DND-41 (cell line): ENCODE measurements at regions not wholly inside any gene's neighbourhood (a gene's known extent, or its start where the extent isn't known, plus 50 kb on each side); places are given as distances from the start of the nearest gene placed in this dataset.

Source experiments
- ATAC-seq: fragments of 200-7000 bp; cut with Tn5 transposase; 3 replicates; pipeline ENCODE4 v1.9.1; 2021; ENCODE audit warnings: low read depth; ENCODE audit not compliant: insufficient read depth
- DNase-seq: peaks from one replicate; pipeline ENCODE4 v3.0.0-alpha.2; 2020
- H2AFZ ChIP-seq: 2 replicates; pipeline ENCODE4 v1.6.0; 2012; ENCODE audit warnings: low read depth, low read length
- H3K27ac ChIP-seq: 2 replicates; pipeline ENCODE4 v1.5.1; 2012; ENCODE audit warnings: low read length, inconsistent platforms
- H3K27me3 ChIP-seq: fragments of 200-600 bp; sonication (generic); 2 replicates; pipeline ENCODE4 v1.6.0; 2012; ENCODE audit warnings: low read length, mild to moderate bottlenecking, inconsistent platforms; ENCODE audit not compliant: insufficient read depth, poor library complexity
- H3K36me3 ChIP-seq: 2 replicates; pipeline ENCODE4 v1.5.1; 2012; ENCODE audit warnings: low read length, inconsistent platforms; ENCODE audit not compliant: insufficient read depth
- H3K4me1 ChIP-seq: 2 replicates; pipeline ENCODE4 v1.5.1; 2012; ENCODE audit warnings: mild to moderate bottlenecking, low read length; ENCODE audit not compliant: insufficient read depth
- H3K4me2 ChIP-seq: 2 replicates; pipeline ENCODE4 v1.6.0; 2012; ENCODE audit warnings: mild to moderate bottlenecking, moderate library complexity, low read length, inconsistent platforms; ENCODE audit not compliant: insufficient read depth
- H3K4me3 ChIP-seq, 2 experiments: fragments of 200-600 bp in 1 of 2; shearing (Covaris generic) in 1 of 2; 2 replicates each; pipeline ENCODE4 v1.5.1; 2012 to 2016; ENCODE audit warnings: inconsistent platforms in 2 of 2, low read length in 2 of 2, mild to moderate bottlenecking in 2 of 2, low read depth in 1 of 2, moderate library complexity in 1 of 2
- H3K79me2 ChIP-seq: 2 replicates; pipeline ENCODE4 v1.6.0; 2012; ENCODE audit warnings: low read length, inconsistent platforms; ENCODE audit not compliant: insufficient read depth
- H3K9ac ChIP-seq: 2 replicates; pipeline ENCODE4 v1.6.0; 2012; ENCODE audit warnings: low read depth, mild to moderate bottlenecking, inconsistent platforms, low read length, moderate library complexity
- H3K9me3 ChIP-seq: 2 replicates; pipeline ENCODE4 v1.5.1; 2012; ENCODE audit warnings: low read length, moderate library complexity, mild to moderate bottlenecking, inconsistent platforms; ENCODE audit not compliant: insufficient read depth, severe bottlenecking
- H4K20me1 ChIP-seq: 2 replicates; pipeline ENCODE4 v1.6.0; 2012; ENCODE audit warnings: low read length; ENCODE audit not compliant: insufficient read depth
- EZH2 ChIP-seq: IDR thresholded peaks from 3 replicates; pipeline ENCODE4 v1.6.1; 2012; ENCODE audit warnings: borderline replicate concordance, low read depth, mild to moderate bottlenecking, moderate library complexity, low read length, inconsistent platforms; ENCODE audit not compliant: severe bottlenecking
- TF ChIP-seq, protein P1 (sequence below): IDR thresholded peaks from 2 replicates; pipeline ENCODE4 v1.5.1; 2012; ENCODE audit warnings: borderline replicate concordance, low read length, moderate library complexity, mild to moderate bottlenecking; ENCODE audit not compliant: poor library complexity, severe bottlenecking; ENCODE audit errors: extremely low read depth

DNA sequence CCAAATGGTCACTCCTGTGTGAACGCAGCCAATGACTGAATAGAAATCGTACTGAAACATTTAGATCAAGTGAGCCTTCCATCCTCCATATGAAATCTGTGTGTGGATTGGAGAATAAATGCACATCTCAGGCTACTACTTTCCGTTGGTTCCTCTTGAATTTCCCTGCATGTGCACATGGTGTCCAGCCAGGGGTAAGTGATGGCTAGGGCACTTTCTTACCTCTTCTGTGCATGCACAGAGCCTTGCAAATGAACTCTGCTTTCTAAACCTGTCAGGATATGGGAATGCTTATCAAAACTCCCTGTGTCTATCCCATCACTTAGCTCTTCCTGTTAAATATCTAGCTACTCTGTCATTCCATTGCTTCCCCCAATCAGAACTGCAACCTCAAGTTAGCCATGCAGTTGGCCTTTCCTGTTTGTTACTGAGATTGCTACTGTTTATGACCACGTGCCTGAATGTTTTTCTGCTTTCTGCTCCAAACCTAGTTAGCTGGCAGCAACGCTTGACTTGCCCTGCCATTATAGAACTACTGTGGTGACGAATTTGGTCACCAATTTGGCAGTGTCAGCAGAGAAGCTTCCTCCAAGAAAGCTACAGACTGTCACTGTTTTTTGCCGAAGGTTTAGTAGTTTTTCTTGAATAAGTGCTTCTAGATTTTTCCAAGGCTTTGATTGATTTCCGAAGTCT is 661.6 kb downstream of the LRRC70 start:
- ATAC-seq (no peak), DNase-seq (no peak)
- no peaks in the 10 kb centered on the region for H3K4me1 ChIP-seq
- H3K9ac ChIP-seq, result no peak overlapping the region
- H3K27me3 ChIP-seq, result no peaks in the 10 kb centered on the region
- H3K27ac ChIP-seq, result no peak overlapping the region
- no peak overlapping the region for H3K4me2 ChIP-seq
- no peaks in the 10 kb centered on the region for H4K20me1 ChIP-seq
- no peaks in the 10 kb centered on the region for H3K9me3 ChIP-seq
- H3K79me2 ChIP-seq, result no peaks in the 10 kb centered on the region
- TF ChIP-seq EZH2, result no peak
- TF ChIP-seq, protein P1, sequence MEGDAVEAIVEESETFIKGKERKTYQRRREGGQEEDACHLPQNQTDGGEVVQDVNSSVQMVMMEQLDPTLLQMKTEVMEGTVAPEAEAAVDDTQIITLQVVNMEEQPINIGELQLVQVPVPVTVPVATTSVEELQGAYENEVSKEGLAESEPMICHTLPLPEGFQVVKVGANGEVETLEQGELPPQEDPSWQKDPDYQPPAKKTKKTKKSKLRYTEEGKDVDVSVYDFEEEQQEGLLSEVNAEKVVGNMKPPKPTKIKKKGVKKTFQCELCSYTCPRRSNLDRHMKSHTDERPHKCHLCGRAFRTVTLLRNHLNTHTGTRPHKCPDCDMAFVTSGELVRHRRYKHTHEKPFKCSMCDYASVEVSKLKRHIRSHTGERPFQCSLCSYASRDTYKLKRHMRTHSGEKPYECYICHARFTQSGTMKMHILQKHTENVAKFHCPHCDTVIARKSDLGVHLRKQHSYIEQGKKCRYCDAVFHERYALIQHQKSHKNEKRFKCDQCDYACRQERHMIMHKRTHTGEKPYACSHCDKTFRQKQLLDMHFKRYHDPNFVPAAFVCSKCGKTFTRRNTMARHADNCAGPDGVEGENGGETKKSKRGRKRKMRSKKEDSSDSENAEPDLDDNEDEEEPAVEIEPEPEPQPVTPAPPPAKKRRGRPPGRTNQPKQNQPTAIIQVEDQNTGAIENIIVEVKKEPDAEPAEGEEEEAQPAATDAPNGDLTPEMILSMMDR, result no peak
- H2AFZ ChIP-seq, result no peak overlapping the region
- no peaks in the 10 kb centered on the region for H3K36me3 ChIP-seq
- H3K4me3 ChIP-seq, result no peak overlapping the region

DNA sequence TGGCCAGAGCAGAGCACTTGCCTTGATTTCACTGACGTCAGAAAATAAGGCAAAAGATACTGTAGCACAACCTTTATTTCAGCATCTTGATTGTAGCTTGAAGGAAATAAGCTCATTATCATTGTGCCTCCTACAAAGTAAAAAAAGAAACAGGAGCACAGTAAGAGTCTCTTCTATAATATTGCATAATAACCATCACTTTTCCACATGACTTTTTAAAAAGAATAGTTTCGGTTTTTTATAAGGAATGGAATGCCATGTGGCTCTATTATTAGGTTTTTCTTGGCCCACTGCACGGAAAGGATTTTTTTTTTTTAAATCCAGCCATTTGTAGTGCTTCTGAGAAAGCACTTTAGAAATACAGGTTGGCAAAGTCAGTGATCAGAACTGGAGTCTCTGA is 655.3 kb downstream of the LRRC70 start:
- TF ChIP-seq EZH2, result no peak
- TF ChIP-seq, protein P1, result no peak

DNA sequence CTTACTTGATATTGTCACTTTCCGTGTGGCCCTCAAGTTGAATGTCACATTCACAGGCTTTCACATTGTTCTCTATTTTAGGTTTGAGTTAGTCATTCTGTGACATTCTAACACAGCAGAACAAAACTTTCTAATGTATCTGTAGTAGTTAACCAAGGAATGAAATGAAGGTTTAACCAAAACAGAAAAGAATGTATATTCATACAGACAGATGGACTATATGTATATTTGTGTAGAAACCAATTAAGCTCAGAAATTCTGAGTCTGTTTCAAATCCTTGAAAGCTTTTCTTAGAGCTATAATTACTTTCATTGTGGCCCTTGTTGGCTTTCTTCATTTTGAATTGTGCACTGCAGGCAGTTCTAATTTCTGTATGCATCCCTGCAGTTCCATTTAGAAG is 654.7 kb downstream of the LRRC70 start:
- no peaks in the 10 kb centered on the region for H3K36me3 ChIP-seq
- no peak overlapping the region for H3K27ac ChIP-seq
- no peak overlapping the region for H3K4me2 ChIP-seq
- ATAC-seq (no peak), DNase-seq (no peak)
- H3K79me2 ChIP-seq, result no peaks in the 10 kb centered on the region
- H3K27me3 ChIP-seq, result no peaks in the 10 kb centered on the region
- no peaks in the 10 kb centered on the region for H3K4me1 ChIP-seq
- no peaks in the 10 kb centered on the region for H3K9me3 ChIP-seq
- no peak overlapping the region for H3K4me3 ChIP-seq
- TF ChIP-seq, protein P1, result no peak
- no peak for TF ChIP-seq EZH2
- H2AFZ ChIP-seq, result no peak overlapping the region
- H3K9ac ChIP-seq, result no peak overlapping the region
- H4K20me1 ChIP-seq, result no peaks in the 10 kb centered on the region

More for the DNA sequence above, 655.3 kb downstream of the LRRC70 start:
- H3K9me3 ChIP-seq, result no peaks in the 10 kb centered on the region
- H3K4me1 ChIP-seq, result no peaks in the 10 kb centered on the region
- no peaks in the 10 kb centered on the region for H3K36me3 ChIP-seq
- H3K79me2 ChIP-seq, result no peaks in the 10 kb centered on the region
- no peaks in the 10 kb centered on the region for H3K27me3 ChIP-seq
- no peaks in the 10 kb centered on the region for H4K20me1 ChIP-seq
- H3K27ac ChIP-seq, result no peak overlapping the region
- DNase-seq (no peak), ATAC-seq (no peak)
- no peak overlapping the region for H2AFZ ChIP-seq
- H3K9ac ChIP-seq, result no peak overlapping the region
- no peak overlapping the region for H3K4me2 ChIP-seq
- H3K4me3 ChIP-seq, result no peak overlapping the region

DNA sequence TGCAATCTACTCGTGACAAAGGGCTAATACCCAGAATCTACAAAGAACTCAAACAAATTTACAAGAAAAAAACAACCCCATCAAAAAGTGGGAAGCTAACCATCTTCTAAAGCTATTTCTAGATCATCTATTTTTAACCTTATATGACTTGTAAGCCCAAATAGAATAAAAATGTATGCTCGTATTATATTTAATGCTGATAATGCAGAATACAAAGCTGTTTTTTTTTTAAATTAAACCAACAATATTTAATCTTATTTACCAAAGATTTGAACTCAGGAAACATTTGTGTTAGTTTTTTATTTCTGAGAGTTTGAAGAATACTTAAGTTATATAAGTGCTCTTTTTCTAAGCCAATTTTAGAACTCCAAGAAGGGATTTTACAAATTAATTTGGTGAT is 652.1 kb downstream of the LRRC70 start:
- Histone ChIP-seq H4K20me1 (no peaks in the 10 kb centered on the region), H3K27me3 (no peaks in the 10 kb centered on the region), H3K9ac (no peak overlapping the region), H3K4me1 (no peaks in the 10 kb centered on the region), H3K79me2 (no peaks in the 10 kb centered on the region), H3K4me2 (no peak overlapping the region), H3K36me3 (no peaks in the 10 kb centered on the region), H3K9me3 (no peaks in the 10 kb centered on the region), H3K27ac (no peak overlapping the region), H3K4me3 (no peak overlapping the region), H2AFZ (no peak overlapping the region)
- no peak for TF ChIP-seq EZH2
- TF ChIP-seq, protein P1, result no peak
- ATAC-seq (no peak), DNase-seq (no peak)
